ENCODE measurements at regions not wholly inside any gene's neighbourhood (a gene's known extent, or its start where the extent isn't known, plus 50 kb on each side); places are given as distances from the start of the nearest gene placed in this dataset.

- no peak for TF ChIP-seq CTCF (IDR thresholded peaks at IDR 0.05)
- TF ChIP-seq POLR2A (IDR thresholded peaks at IDR 0.05): no peak
These were observed 342.1 kb upstream of the CBLB start for GRCh38 chr3:106210923-106211322.
